H1 (cell line): ENCODE measurements at regions not wholly inside any gene's neighbourhood (a gene's known extent, or its start where the extent isn't known, plus 50 kb on each side); places are given as distances from the start of the nearest gene placed in this dataset.
A peak's percentile ranks its signal among the peaks of the same experiment; 100 is the strongest.

Experiments
- CTCF ChIP-seq, 3 experiments: IDR thresholded peaks; 1 replicate in 2 of 3; 2 replicates in 1 of 3; pipeline versions ENCODE4 v1.5.1 to v1.6.1; 2011; ENCODE audit warnings: low read length in 3 of 3, mild to moderate bottlenecking in 3 of 3, inconsistent platforms in 2 of 3, low read depth in 1 of 3, moderate library complexity in 1 of 3; ENCODE audit not compliant: insufficient read depth in 1 of 3; ENCODE audit errors: control extremely low read depth in 1 of 3
- NRF1 ChIP-seq: IDR thresholded peaks from 2 replicates; pipeline ENCODE4 v1.6.1; 2011; ENCODE audit warnings: mild to moderate bottlenecking, low read depth, low read length, improper control_type of control experiment
- POU5F1 ChIP-seq: IDR thresholded peaks from 2 replicates; pipeline ENCODE4 v1.6.1; 2011; ENCODE audit warnings: low read depth, mild to moderate bottlenecking, low read length, moderate library complexity
- SIN3A ChIP-seq, 2 experiments: IDR thresholded peaks in 1 of 2; conservative IDR thresholded peaks in 1 of 2; 2 replicates each; pipeline ENCODE4 v1.6.1; 2011 to 2012; ENCODE audit warnings: low read length in 2 of 2, improper control_type of control experiment in 1 of 2, low read depth in 1 of 2, mild to moderate bottlenecking in 1 of 2
- SUZ12 ChIP-seq: fragments of 200-600 bp; sonication (generic); IDR thresholded peaks from 2 replicates; pipeline ENCODE4 v1.6.1; 2012; ENCODE audit warnings: mild to moderate bottlenecking, inconsistent platforms, low read length, moderate library complexity, mixed read lengths

- TF ChIP-seq CTCF (IDR thresholded peaks at IDR 0.05; ENCODE audit: control extremely low read depth in 1 of 3, insufficient read depth in 1 of 3, low read depth in 1 of 3, low read length in 3 of 3) (peak; percentile 79 to 85 (median 84)), SUZ12 (no peak), POU5F1 (no peak), SIN3A (conservative IDR thresholded peaks at IDR 0.05 in 1 of 2, IDR thresholded peaks at IDR 0.05 in 1 of 2; ENCODE audit: low read depth in 1 of 2, low read length in 2 of 2) (no peak), NRF1 (no peak)
These were observed 162.5 kb upstream of the CHRNA7 start (continued) for GRCh38 chr15:31867536-31868442.
